Left lung (tissue), 4 donors: ENCODE measurements at regions not wholly inside any gene's neighbourhood (a gene's known extent, or its start where the extent isn't known, plus 50 kb on each side); places are given as distances from the start of the nearest gene placed in this dataset.
"Not testable (repeated sequence)": the region's sequence is repeated elsewhere in the genome, so short reads cannot be mapped to it uniquely, and the experiment has no call there.

Source experiments
- ATAC-seq: fragments of 200-7000 bp; cut with Tn5 transposase; one replicate; pipeline ENCODE4 v1.9.1; 2020; ENCODE audit warnings: moderate library complexity
- DNase-seq, 4 donors: peaks; one replicate each; pipeline ENCODE4 v3.0.0-alpha.2; 2013 to 2020
- H3K27ac ChIP-seq, 2 donors: fragments of 200-600 bp; sonication (generic) in 1 of 2; one replicate each; pipeline versions ENCODE4 v1.5.0 to v1.8.0; 2020 to 2021
- H3K27me3 ChIP-seq, 2 donors: fragments of 200-600 bp; sonication (generic) in 1 of 2; one replicate each; pipeline versions ENCODE4 v1.5.0 to v1.8.0; 2020 to 2021
- H3K36me3 ChIP-seq, 2 donors: fragments of 200-600 bp; sonication (generic) in 1 of 2; one replicate each; pipeline versions ENCODE4 v1.5.0 to v1.8.0; 2020 to 2021
- H3K4me1 ChIP-seq, 2 donors: fragments of 200-600 bp; one replicate each; pipeline ENCODE4 v1.8.0; 2021
- H3K4me3 ChIP-seq, 2 donors: fragments of 200-600 bp; sonication (generic) in 1 of 2; one replicate each; pipeline versions ENCODE4 v1.5.0 to v1.8.0; 2020 to 2021; ENCODE audit warnings: mild to moderate bottlenecking in 1 of 2
- H3K9me3 ChIP-seq, 2 donors: fragments of 200-600 bp; sonication (generic) in 1 of 2; one replicate each; pipeline versions ENCODE4 v1.5.0 to v1.8.0; 2020 to 2021
- CTCF ChIP-seq, 2 donors: fragments of 200-600 bp; sonication (generic) in 1 of 2; IDR thresholded peaks; one replicate each; pipeline versions ENCODE4 v1.5.0 to v1.8.0; 2021; ENCODE audit warnings: antibody characterized with exemption in 2 of 2
- intact Hi-C, 2 donors: fragments of 100-400 bp; cut with DNase I; formaldehyde crosslinking; loops; one replicate each; pipeline versions ENCODE4 v1.11.2 to v1.14.2; 2022
- donor health status: DM: no; HTN: yes; CAD: no.
- donor health status: DM: no; HTN: no; CAD: no.

DNA sequence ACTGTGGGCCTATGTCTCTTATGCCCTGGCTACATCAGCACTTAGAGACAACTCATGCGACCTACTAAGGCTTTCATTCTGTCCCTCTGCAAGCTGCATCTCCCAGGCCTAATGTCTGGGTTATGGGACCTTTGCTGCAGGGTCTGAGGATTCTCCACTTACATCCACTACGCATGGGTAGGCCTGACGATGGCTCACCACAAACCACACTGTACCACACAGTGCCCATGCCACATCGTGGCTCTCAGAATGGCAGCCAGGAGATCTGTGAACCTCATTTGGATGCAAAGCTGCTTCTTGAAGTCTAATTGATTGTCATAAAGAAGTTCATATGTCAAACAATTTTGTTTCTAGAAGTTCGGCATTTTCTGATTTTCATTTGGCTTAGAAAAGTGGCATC is 84.6 kb upstream of the BEND4 start:
- Histone ChIP-seq H3K4me3 (no peak overlapping the region), H3K27ac (no peak overlapping the region), H3K36me3 (no peaks in the 10 kb centered on the region), H3K27me3 (no peaks in the 10 kb centered on the region), H3K4me1 (no peaks in the 10 kb centered on the region), H3K9me3 (no peaks in the 10 kb centered on the region)
- TF ChIP-seq CTCF (IDR thresholded peaks at IDR 0.05) = no peak
- ATAC-seq = no peak
- DNase-seq = no peak
- intact Hi-C loops = no loop called here

DNA sequence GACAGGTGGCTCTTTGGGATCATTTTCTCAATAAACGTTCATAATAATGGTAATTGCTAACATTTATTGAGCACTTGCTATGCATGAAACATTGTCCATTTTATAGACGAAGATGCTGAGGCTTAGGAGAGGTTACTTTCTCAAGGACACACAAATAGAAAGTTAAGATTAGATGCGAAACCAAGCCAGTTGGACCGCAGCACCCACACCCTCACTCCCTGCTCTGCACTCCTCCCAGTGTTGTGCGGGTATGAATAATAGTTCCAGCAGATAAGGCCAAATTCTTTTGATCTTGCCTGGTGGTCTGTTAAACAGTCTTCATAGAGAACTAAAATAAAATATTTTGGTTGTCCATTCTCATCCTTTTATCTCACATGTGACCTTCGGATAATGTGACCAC is 85.0 kb upstream of the BEND4 start:
- no peak for DNase-seq
- Histone ChIP-seq H3K4me3 (no peak overlapping the region), H3K36me3 (no peaks in the 10 kb centered on the region), H3K9me3 (no peaks in the 10 kb centered on the region), H3K4me1 (no peaks in the 10 kb centered on the region), H3K27me3 (no peaks in the 10 kb centered on the region), H3K27ac (no peak overlapping the region)
- no peak for ATAC-seq
- intact Hi-C loops = no loop called here
- no peak for TF ChIP-seq CTCF (IDR thresholded peaks at IDR 0.05)

- H3K9me3 ChIP-seq = no peaks in the 10 kb centered on the region
- TF ChIP-seq CTCF (IDR thresholded peaks at IDR 0.05) = no peak
- H3K4me3 ChIP-seq = no peak overlapping the region
- H3K27me3 ChIP-seq = no peaks in the 10 kb centered on the region
- DNase-seq (peak in 2 of 4 donors; percentile 7 to 18), ATAC-seq (no peak)
- intact Hi-C loops = no loop called here
- H3K27ac ChIP-seq = no peak overlapping the region
- H3K4me1 ChIP-seq = no peaks in the 10 kb centered on the region
- no peaks in the 10 kb centered on the region for H3K36me3 ChIP-seq
These were observed 96.5 kb upstream of the BEND4 start for GRCh38 chr4:42248972-42249371.

- no peaks in the 10 kb centered on the region for H3K36me3 ChIP-seq
- intact Hi-C loops = no loop called here
These were observed 99.9 kb upstream of the BEND4 start for GRCh38 chr4:42252315-42252714.

GRCh38 chr4:42257645-42258044 is 105.2 kb upstream of the BEND4 start:
- H3K4me1 ChIP-seq, H3K27me3 ChIP-seq, H3K4me3 ChIP-seq, ATAC-seq, H3K36me3 ChIP-seq, H3K27ac ChIP-seq, H3K9me3 ChIP-seq, DNase-seq, intact Hi-C loops: not testable (repeated sequence)

More at GRCh38 chr4:42252315-42252714, 99.9 kb upstream of the BEND4 start:
- no peaks in the 10 kb centered on the region for H3K27me3 ChIP-seq
- no peak overlapping the region for H3K27ac ChIP-seq
- no peak overlapping the region for H3K4me3 ChIP-seq
- ATAC-seq (no peak), DNase-seq (no peak)
- TF ChIP-seq CTCF (IDR thresholded peaks at IDR 0.05) = no peak
- H3K4me1 ChIP-seq = no peaks in the 10 kb centered on the region
- H3K9me3 ChIP-seq = no peaks in the 10 kb centered on the region

- Histone ChIP-seq H3K27me3 (no peaks in the 10 kb centered on the region), H3K36me3 (no peaks in the 10 kb centered on the region), H3K4me3 (no peak overlapping the region), H3K4me1 (no peaks in the 10 kb centered on the region), H3K9me3 (no peaks in the 10 kb centered on the region), H3K27ac (peak overlapping the region in 1 of 2 donors; percentile 61)
- DNase-seq = no peak
- ATAC-seq = no peak
- intact Hi-C loops = no loop called here
- TF ChIP-seq CTCF (IDR thresholded peaks at IDR 0.05) = no peak
These were observed 110.4 kb upstream of the BEND4 start for GRCh38 chr4:42262701-42263490.
